ENCODE measurements at regions not wholly inside any gene's neighbourhood (a gene's known extent, or its start where the extent isn't known, plus 50 kb on each side); places are given as distances from the start of the nearest gene placed in this dataset.

DNA sequence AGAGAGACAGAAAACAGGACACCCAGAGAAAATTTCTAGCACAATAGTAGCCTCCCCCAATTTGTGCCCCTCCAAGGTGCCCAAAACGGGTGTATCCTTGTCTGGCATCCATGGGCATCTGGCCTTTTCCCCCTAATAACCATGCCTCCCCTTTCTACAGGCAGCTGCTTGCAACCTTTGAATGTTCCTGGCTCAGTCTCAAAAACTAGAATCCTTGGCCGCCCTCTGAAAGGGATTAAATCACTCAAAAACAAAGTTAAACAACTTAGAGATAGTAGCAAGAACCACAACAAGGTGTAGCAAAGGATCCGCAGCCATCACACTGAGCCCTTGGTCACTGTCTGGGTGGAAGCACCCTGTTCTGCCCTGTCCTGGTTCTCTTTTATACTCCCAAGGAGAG is 105.6 kb downstream of the MN1 start:
- no peak for DNase-seq (ENCODE audit: low read depth in 4 of 4, low spot score in 3 of 4)

DNA sequence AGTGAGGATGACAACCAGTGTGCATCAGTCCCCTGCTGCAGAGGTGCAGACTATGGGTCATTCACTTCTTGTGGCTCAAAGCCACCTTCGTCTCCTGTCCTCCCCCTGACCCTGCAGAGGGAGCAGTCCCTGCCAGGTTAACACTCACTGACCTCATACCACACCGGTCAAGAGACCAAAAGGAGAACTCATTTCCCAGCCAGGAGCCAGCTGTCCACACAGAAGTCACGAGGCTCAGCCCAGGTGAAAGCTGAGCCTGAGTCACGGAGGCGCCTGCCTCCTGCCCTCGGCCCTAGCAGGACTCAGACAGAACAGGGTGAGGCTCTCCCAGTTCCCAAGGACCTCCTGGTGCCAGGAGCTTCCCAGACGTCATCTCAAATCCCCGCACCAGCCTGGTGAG is 103.7 kb downstream of the MN1 start:
- DNase-seq (ENCODE audit: low read depth in 4 of 4, low spot score in 3 of 4), result no peak

Data from left renal pelvis (tissue), 4 donors.